ENCODE measurements at regions not wholly inside any gene's neighbourhood (a gene's known extent, or its start where the extent isn't known, plus 50 kb on each side); places are given as distances from the start of the nearest gene placed in this dataset.

DNA sequence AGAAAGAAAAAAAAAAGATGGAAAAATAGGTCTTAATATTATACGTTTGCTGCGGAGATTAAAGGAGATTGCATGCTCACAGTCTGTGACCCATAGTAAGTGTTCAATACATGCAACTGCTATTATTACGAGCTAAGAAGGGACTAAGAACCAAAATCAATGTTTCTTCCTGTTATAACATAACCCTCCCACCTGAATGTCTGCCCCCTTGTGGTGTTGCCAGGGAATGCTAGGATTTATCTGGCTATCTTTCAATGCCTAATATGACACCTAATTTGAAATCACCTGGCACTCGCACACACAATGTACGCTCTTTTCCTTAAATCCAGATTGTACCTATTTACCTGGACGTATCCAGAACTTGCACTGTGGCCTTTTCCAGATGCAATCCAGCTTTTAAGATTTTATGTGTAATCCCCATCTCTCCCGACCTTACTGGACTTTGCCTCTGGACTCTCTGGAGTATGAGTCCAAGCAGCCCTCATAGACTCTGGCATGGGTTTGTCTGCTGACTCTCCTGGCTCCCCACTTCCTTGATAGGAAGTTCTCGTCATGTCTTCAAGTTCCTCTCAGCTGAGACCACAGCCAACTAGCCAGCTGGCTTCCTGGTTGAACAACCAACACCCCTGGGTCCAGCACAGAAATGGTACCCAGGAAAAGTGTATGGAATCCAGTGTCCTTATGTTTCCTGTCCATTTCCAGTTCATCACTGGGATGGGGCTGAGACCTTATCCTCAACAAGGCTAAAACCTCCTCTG lies 151.5 kb downstream of the CCDC34 start:
- DNase-seq (ENCODE audit: low spot score in 2 of 2) = no peak
- Histone ChIP-seq H3K36me3 (no peaks in the 10 kb centered on the region), H3K4me1 (no peaks in the 10 kb centered on the region), H3K27ac (no peak overlapping the region), H3K27me3 (no peaks in the 10 kb centered on the region), H3K9me3 (no peaks in the 10 kb centered on the region), H3K4me3 (no peak overlapping the region)
- TF ChIP-seq POLR2AphosphoS5 (IDR thresholded peaks at IDR 0.05) (no peak), CTCF (IDR thresholded peaks at IDR 0.05) (no peak), POLR2A (IDR thresholded peaks at IDR 0.05) (no peak)
- intact Hi-C loops (cut with DNase I; ENCODE audit: low total_unique reads) = no loop called here

- intact Hi-C loops (cut with DNase I; ENCODE audit: low total_unique reads) = no loop called here
These were observed 152.5 kb downstream of the CCDC34 start for GRCh38 chr11:27210531-27210930.

DNA sequence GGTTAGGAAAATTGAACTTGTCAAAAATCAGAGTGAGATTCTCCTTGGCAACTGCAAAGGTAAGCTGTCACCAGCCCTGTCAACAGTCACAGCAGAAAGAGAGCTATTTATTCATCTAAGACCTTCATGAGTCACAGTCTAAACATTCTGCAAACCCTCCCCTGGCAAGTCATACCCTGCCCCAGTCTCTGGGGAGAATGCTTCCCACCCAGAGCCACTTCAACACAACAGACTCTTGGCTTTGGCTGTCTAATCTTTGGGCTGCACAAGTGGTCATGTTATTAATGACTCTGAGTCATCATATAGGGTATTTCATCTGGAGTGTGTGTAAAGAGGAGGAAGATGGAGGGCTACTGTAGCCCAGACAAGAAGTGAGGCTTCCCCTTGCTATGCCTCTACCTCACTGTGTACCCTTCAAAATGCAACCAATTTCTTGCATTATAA lies 153.4 kb downstream of the CCDC34 start:
- TF ChIP-seq POLR2A (IDR thresholded peaks at IDR 0.05) = no peak
- no peak for TF ChIP-seq CTCF (IDR thresholded peaks at IDR 0.05)
- no peak for TF ChIP-seq POLR2AphosphoS5 (IDR thresholded peaks at IDR 0.05)
- Histone ChIP-seq H3K36me3 (no peaks in the 10 kb centered on the region), H3K4me1 (no peaks in the 10 kb centered on the region), H3K27me3 (no peaks in the 10 kb centered on the region), H3K4me3 (no peak overlapping the region), H3K27ac (no peak overlapping the region), H3K9me3 (no peaks in the 10 kb centered on the region)
- no peak for DNase-seq (ENCODE audit: low spot score in 2 of 2)
- intact Hi-C loops (cut with DNase I; ENCODE audit: low total_unique reads) = no loop called here

More at GRCh38 chr11:27210531-27210930, 152.5 kb downstream of the CCDC34 start:
- DNase-seq (ENCODE audit: low spot score in 2 of 2) = no peak
- TF ChIP-seq POLR2AphosphoS5 (IDR thresholded peaks at IDR 0.05) (no peak), CTCF (IDR thresholded peaks at IDR 0.05) (no peak), POLR2A (IDR thresholded peaks at IDR 0.05) (no peak)
- no peaks in the 10 kb centered on the region for H3K4me1 ChIP-seq
- no peak overlapping the region for H3K4me3 ChIP-seq
- no peaks in the 10 kb centered on the region for H3K9me3 ChIP-seq
- H3K36me3 ChIP-seq = no peaks in the 10 kb centered on the region
- H3K27ac ChIP-seq = no peak overlapping the region
- no peaks in the 10 kb centered on the region for H3K27me3 ChIP-seq

GRCh38 chr11:27208846-27209245 lies 154.2 kb downstream of the CCDC34 start:
- Histone ChIP-seq H3K36me3 (no peaks in the 10 kb centered on the region), H3K4me1 (no peaks in the 10 kb centered on the region), H3K9me3 (no peaks in the 10 kb centered on the region), H3K27ac (no peak overlapping the region), H3K27me3 (no peaks in the 10 kb centered on the region), H3K4me3 (no peak overlapping the region)
- no peak for DNase-seq (ENCODE audit: low spot score in 2 of 2)
- intact Hi-C loops (cut with DNase I; ENCODE audit: low total_unique reads) = no loop called here
- no peak for TF ChIP-seq POLR2AphosphoS5 (IDR thresholded peaks at IDR 0.05)
- no peak for TF ChIP-seq CTCF (IDR thresholded peaks at IDR 0.05)
- TF ChIP-seq POLR2A (IDR thresholded peaks at IDR 0.05) = no peak

DNA sequence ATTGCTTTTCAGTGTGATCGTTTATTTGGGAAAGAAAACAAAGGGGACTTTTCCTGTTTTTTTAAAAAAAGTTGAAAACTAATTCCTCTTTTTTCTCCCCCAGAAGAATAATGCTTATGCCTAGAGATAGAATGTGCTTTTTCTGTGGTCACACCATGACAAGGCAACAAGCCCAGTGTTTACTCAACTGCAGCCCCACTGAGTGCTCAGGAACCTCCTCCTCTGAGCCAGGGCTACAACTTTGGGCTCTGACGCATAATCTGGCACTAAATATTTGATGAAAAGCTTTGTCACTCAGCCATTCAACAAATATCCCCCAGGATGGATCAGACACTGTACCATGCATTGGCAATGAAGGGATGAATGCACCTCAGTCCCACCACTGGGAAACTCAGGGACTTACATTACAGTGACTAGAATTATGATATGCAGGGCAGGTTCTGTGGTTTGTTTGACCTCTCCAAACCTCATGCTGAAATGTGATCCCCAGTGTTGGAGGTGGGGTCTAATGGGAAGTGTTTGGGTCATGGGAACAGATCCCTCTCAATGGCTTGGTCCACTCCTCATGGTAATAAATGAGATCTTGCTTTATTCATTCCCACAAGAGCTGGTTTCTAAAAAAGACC lies 155.9 kb downstream of the CCDC34 start:
- Histone ChIP-seq H3K27ac (no peak overlapping the region), H3K9me3 (no peaks in the 10 kb centered on the region), H3K27me3 (no peaks in the 10 kb centered on the region), H3K4me1 (no peaks in the 10 kb centered on the region), H3K36me3 (no peaks in the 10 kb centered on the region), H3K4me3 (no peak overlapping the region)
- intact Hi-C loops (cut with DNase I; ENCODE audit: low total_unique reads) = no loop called here
- no peak for TF ChIP-seq POLR2AphosphoS5 (IDR thresholded peaks at IDR 0.05)
- TF ChIP-seq POLR2A (IDR thresholded peaks at IDR 0.05) = no peak
- no peak for TF ChIP-seq CTCF (IDR thresholded peaks at IDR 0.05)
- no peak for DNase-seq (ENCODE audit: low spot score in 2 of 2)

All from breast epithelium (tissue), 4 donors.